Ovary (tissue), 7 donors: ENCODE measurements at regions not wholly inside any gene's neighbourhood (a gene's known extent, or its start where the extent isn't known, plus 50 kb on each side); places are given as distances from the start of the nearest gene placed in this dataset.

ENCODE experiments used
- DNase-seq, 5 donors: peaks; one replicate each; pipeline ENCODE4 v3.0.0-alpha.2; 2019 to 2020
- H3K27ac ChIP-seq, 2 donors: fragments of 200-600 bp; one replicate each; pipeline versions ENCODE4 v1.5.1 to v1.8.0; 2019 to 2022
- H3K27me3 ChIP-seq: fragments of 200-600 bp; one replicate; pipeline ENCODE4 v1.8.0; 2022
- H3K36me3 ChIP-seq: fragments of 200-600 bp; sonication (generic); one replicate; pipeline ENCODE4 v1.5.1; 2019
- H3K4me1 ChIP-seq: one replicate; pipeline ENCODE4 v1.8.1; 2013; ENCODE audit warnings: mild to moderate bottlenecking, moderate library complexity; ENCODE audit not compliant: insufficient read depth
- H3K4me3 ChIP-seq: fragments of 200-600 bp; sonication (generic); one replicate; pipeline ENCODE4 v1.5.1; 2017
- H3K9me3 ChIP-seq, 2 donors: fragments of 200-600 bp in 1 of 2; sonication (generic) in 1 of 2; one replicate each; pipeline versions ENCODE4 v1.5.1 to v1.8.1; 2013 to 2019; ENCODE audit warnings: mild to moderate bottlenecking in 1 of 2, moderate library complexity in 1 of 2
- EP300 ChIP-seq: sonication (generic); formaldehyde crosslinking; IDR thresholded peaks from one replicate; pipeline ENCODE4 v1.6.1; 2017; ENCODE audit warnings: antibody characterized with exemption
- POLR2A ChIP-seq: fragments of 450-650 bp; IDR thresholded peaks from one replicate; pipeline ENCODE4 v1.6.1; 2017; ENCODE audit warnings: antibody characterized with exemption, mild to moderate bottlenecking, moderate library complexity
- WGBS, 3 donors: extraction: QIAGEN DNeasy Blood & Tissue Kit in 1 of 3; methylation state at CpG; one replicate each; pipeline versions ENCODE4 v1.1.5 to v1.1.7; 2013 to 2017; 5-methylcytosine and 5-hydroxymethylcytosine counted together
- intact Hi-C, 4 donors: fragments of 100-400 bp; cut with DNase I; formaldehyde crosslinking; loops; one replicate each; pipeline versions ENCODE4 v1.11.0 to v1.15.1; 2022 to 2023
- TF ChIP-seq, protein P1 (sequence below), 3 donors: fragments of 450-650 bp in 2 of 3; fragments of 200-600 bp in 1 of 3; IDR thresholded peaks; one replicate each; pipeline versions ENCODE4 v1.5.1 to v1.8.0; 2016 to 2022; ENCODE audit warnings: antibody characterized with exemption in 3 of 3, mild to moderate bottlenecking in 1 of 3
- donor health status: DM: no; HTN: no; CAD: no; lungs with moderate emphysema.
- donor health status: DM: no; HTN: no; CAD: no.
- donor health status: Bipolar disorder and iron deficiency.
- donor health status: DM: no; HTN: no; CAD: no.
- donor health status: DM: yes; HTN: yes; CAD: no.

DNA sequence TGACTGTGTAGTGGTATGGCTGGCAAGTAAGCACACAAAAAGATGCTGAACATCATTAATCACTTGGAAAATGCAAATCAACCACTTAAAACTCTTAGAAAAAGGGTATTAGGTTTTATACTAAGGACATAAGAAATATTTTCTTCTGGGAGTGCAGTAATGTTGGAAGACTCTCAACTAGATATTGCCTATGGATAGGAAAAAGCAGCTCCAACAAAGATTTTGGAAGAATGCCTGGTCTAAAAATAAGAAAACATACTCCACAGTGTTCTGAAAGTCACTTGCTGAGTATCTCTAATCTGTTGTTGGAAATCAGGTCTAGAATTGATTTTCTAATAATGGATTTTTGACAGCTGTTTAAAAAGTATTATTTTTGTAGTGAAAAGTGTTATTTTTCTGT, 50.8 kb upstream of the PHYHIPL start:
- no peaks in the 10 kb centered on the region for H3K9me3 ChIP-seq
- H3K27me3 ChIP-seq = no peaks in the 10 kb centered on the region
- H3K4me3 ChIP-seq = no peak overlapping the region
- no peak for DNase-seq
- H3K4me1 ChIP-seq = peaks cover 2% of the 10 kb centered on the region
- no peak overlapping the region for H3K27ac ChIP-seq
- intact Hi-C loops = no loop called here
- H3K36me3 ChIP-seq = no peaks in the 10 kb centered on the region
- TF ChIP-seq POLR2A (no peak), EP300 (no peak)
- TF ChIP-seq, protein P1, sequence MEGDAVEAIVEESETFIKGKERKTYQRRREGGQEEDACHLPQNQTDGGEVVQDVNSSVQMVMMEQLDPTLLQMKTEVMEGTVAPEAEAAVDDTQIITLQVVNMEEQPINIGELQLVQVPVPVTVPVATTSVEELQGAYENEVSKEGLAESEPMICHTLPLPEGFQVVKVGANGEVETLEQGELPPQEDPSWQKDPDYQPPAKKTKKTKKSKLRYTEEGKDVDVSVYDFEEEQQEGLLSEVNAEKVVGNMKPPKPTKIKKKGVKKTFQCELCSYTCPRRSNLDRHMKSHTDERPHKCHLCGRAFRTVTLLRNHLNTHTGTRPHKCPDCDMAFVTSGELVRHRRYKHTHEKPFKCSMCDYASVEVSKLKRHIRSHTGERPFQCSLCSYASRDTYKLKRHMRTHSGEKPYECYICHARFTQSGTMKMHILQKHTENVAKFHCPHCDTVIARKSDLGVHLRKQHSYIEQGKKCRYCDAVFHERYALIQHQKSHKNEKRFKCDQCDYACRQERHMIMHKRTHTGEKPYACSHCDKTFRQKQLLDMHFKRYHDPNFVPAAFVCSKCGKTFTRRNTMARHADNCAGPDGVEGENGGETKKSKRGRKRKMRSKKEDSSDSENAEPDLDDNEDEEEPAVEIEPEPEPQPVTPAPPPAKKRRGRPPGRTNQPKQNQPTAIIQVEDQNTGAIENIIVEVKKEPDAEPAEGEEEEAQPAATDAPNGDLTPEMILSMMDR (IDR thresholded peaks at IDR 0.05) = no peak

DNA sequence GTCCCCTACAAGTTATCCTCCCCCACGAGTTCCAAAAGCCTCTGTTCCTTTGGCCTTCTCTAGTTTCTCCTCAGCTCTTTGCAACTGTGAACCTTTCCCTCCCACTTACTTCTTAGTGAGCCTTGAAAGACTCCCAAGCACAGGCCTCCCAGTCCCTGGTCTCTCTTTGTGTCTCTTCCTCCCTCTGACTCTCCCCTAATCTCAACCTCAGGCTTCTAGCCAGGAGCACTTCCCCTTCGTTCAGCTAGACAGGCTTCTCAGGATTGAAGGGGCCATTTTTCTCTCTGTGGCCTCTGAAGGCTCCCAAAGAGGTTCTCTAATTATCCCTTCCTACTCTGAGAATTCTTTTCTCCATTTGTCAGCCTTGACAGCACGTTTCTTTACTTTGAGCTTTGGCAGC, 50.2 kb upstream of the PHYHIPL start:
- Histone ChIP-seq H3K36me3 (no peaks in the 10 kb centered on the region), H3K27ac (no peak overlapping the region), H3K4me3 (no peak overlapping the region), H3K27me3 (no peaks in the 10 kb centered on the region), H3K9me3 (no peaks in the 10 kb centered on the region), H3K4me1 (peaks cover 2% of the 10 kb centered on the region)
- intact Hi-C loops = no loop called here
- DNase-seq = no peak
- 37 to 48% (median 46%) methylated on average over 3 of the region's 3 CpGs for WGBS, 3 donors
- TF ChIP-seq, protein P1 (IDR thresholded peaks at IDR 0.05) = no peak
- TF ChIP-seq POLR2A = no peak
- TF ChIP-seq EP300 = no peak
